ENCODE measurements at regions not wholly inside any gene's neighbourhood (a gene's known extent, or its start where the extent isn't known, plus 50 kb on each side); places are given as distances from the start of the nearest gene placed in this dataset.

- peaks cover 40% of the 10 kb centered on the region for H3K27me3 ChIP-seq (replicated peaks)
- no peak overlapping the region for H3K27ac ChIP-seq
- H3K4me3 ChIP-seq (ENCODE audit: low read depth, low read length) = no peak overlapping the region
- no peak for TF ChIP-seq CTCF (IDR thresholded peaks at IDR 0.05; ENCODE audit: low read depth, low read length, missing control alignments)
- in situ Hi-C loops (cut with HindIII; ENCODE audit: low pct_ligation_motif_present, low sequenced_read_pairs) = no loop called here
- no peak for DNase-seq
- H3K36me3 ChIP-seq (replicated peaks) = no peaks in the 10 kb centered on the region
These were observed 415.3 kb downstream of the RPS24 start for GRCh38 chr10:78448994-78449418.

- in situ Hi-C loops (cut with HindIII; ENCODE audit: low pct_ligation_motif_present, low sequenced_read_pairs) = no loop called here
- no peak overlapping the region for H3K27ac ChIP-seq
- H3K4me3 ChIP-seq (ENCODE audit: low read depth, low read length) = no peak overlapping the region
- peaks cover 43% of the 10 kb centered on the region for H3K27me3 ChIP-seq (replicated peaks)
- H3K36me3 ChIP-seq (replicated peaks) = no peaks in the 10 kb centered on the region
- DNase-seq = no peak
- no peak for TF ChIP-seq CTCF (IDR thresholded peaks at IDR 0.05; ENCODE audit: low read depth, low read length, missing control alignments)
These were observed 415.9 kb downstream of the RPS24 start for GRCh38 chr10:78449554-78449953.

GRCh38 chr10:78450239-78450638, 416.6 kb downstream of the RPS24 start:
- no peak overlapping the region for H3K4me3 ChIP-seq (ENCODE audit: low read depth, low read length)
- peaks cover 49% of the 10 kb centered on the region for H3K27me3 ChIP-seq (replicated peaks)
- no peak for DNase-seq
- in situ Hi-C loops (cut with HindIII; ENCODE audit: low pct_ligation_motif_present, low sequenced_read_pairs) = no loop called here
- TF ChIP-seq CTCF (IDR thresholded peaks at IDR 0.05; ENCODE audit: low read depth, low read length, missing control alignments) = no peak
- no peaks in the 10 kb centered on the region for H3K36me3 ChIP-seq (replicated peaks)
- no peak overlapping the region for H3K27ac ChIP-seq

- H3K27me3 ChIP-seq (replicated peaks) = peaks cover 47% of the 10 kb centered on the region
- H3K36me3 ChIP-seq (replicated peaks) = no peaks in the 10 kb centered on the region
- no peak for DNase-seq
- H3K27ac ChIP-seq = no peak overlapping the region
- TF ChIP-seq CTCF (IDR thresholded peaks at IDR 0.05; ENCODE audit: low read depth, low read length, missing control alignments) = no peak
- in situ Hi-C loops (cut with HindIII; ENCODE audit: low pct_ligation_motif_present, low sequenced_read_pairs) = no loop called here
- no peak overlapping the region for H3K4me3 ChIP-seq (ENCODE audit: low read depth, low read length)
These were observed 417.3 kb downstream of the RPS24 start for GRCh38 chr10:78450807-78451485.

- Histone ChIP-seq H3K4me3 (ENCODE audit: low read depth, low read length) (no peak overlapping the region), H3K27ac (no peak overlapping the region), H3K27me3 (replicated peaks) (peaks cover 47% of the 10 kb centered on the region), H3K36me3 (replicated peaks) (no peaks in the 10 kb centered on the region)
- no peak for DNase-seq
- TF ChIP-seq CTCF (IDR thresholded peaks at IDR 0.05; ENCODE audit: low read depth, low read length, missing control alignments) = no peak
- in situ Hi-C loops (cut with HindIII; ENCODE audit: low pct_ligation_motif_present, low sequenced_read_pairs) = no loop called here
These were observed 417.9 kb downstream of the RPS24 start for GRCh38 chr10:78451592-78451991.

- in situ Hi-C loops (cut with HindIII; ENCODE audit: low pct_ligation_motif_present, low sequenced_read_pairs) = no loop called here
- Histone ChIP-seq H3K36me3 (replicated peaks) (no peaks in the 10 kb centered on the region), H3K4me3 (ENCODE audit: low read depth, low read length) (no peak overlapping the region), H3K27ac (no peak overlapping the region), H3K27me3 (replicated peaks) (peaks cover 37% of the 10 kb centered on the region)
- no peak for TF ChIP-seq CTCF (IDR thresholded peaks at IDR 0.05; ENCODE audit: low read depth, low read length, missing control alignments)
- DNase-seq = no peak
These were observed 420.5 kb downstream of the RPS24 start for GRCh38 chr10:78454123-78454645.

Data from brain microvascular endothelial cell (primary cell).